Activated naive CD4-positive, alpha-beta T cell treated with anti-CD3 and anti-CD28 coated beads, Interleukin-2, amount 50 U/mL, for 24 hours (primary cell): ENCODE measurements at regions not wholly inside any gene's neighbourhood (a gene's known extent, or its start where the extent isn't known, plus 50 kb on each side); places are given as distances from the start of the nearest gene placed in this dataset.
"Not testable (repeated sequence)": the region's sequence is repeated elsewhere in the genome, so short reads cannot be mapped to it uniquely, and the experiment has no call there.

Source experiments
- H3K27ac Mint-ChIP-seq: one replicate; pipeline ENCODE4 v1.8.0; 2021; ENCODE audit warnings: mild to moderate bottlenecking, mixed read lengths
- H3K27me3 Mint-ChIP-seq: one replicate; pipeline ENCODE4 v1.8.0; 2021; ENCODE audit warnings: mixed read lengths
- H3K36me3 Mint-ChIP-seq: one replicate; pipeline ENCODE4 v1.8.0; 2021; ENCODE audit warnings: mixed read lengths
- H3K4me1 Mint-ChIP-seq: one replicate; pipeline ENCODE4 v1.8.0; 2021; ENCODE audit warnings: mixed read lengths
- H3K4me3 Mint-ChIP-seq: one replicate; pipeline ENCODE4 v1.8.0; 2021; ENCODE audit warnings: mild to moderate bottlenecking, mixed read lengths
- H3K9me3 Mint-ChIP-seq: one replicate; pipeline ENCODE4 v1.8.0; 2021; ENCODE audit warnings: mixed read lengths

DNA sequence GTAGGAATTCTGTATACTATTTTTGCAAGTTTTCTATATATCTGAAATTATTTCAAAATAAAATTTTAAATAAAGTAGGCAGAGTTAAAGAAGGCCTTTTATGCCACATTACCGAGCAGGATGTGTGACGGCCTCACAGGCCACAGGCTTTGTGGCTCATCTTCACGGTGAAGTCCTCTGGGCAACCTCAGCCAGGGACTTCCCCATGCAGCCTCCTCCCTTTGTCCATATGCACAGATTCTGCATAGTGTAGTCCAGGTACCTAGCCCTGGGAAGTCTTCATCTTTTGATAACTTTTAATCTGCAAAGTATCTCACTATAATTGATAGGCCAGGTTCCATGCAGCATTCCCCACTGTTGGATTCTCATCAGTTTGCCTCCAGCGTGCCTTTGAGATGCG is 62.8 kb downstream of the ARHGAP11B start:
- H3K4me1 Mint-ChIP-seq, H3K4me3 Mint-ChIP-seq, H3K36me3 Mint-ChIP-seq: not testable (repeated sequence)

DNA sequence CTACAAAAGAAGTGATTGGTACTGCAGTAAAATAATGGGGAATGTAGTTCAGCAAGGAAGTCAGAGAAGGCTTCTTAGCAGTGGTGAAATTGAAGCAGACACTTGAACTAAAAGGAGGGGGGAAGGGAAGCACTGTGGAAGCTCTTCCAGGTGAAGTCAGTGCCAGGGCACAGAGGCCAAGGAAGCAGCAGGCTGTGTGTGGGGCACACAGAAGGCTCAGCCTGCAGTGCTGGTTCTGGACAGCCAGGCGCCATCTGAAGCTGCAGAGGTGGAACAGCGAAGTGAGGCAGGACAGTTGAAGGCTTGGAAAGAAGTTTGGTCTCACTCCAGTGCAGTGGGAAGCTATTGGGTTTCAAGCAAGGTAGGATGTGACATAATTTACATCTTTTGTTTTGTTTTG is 64.2 kb downstream of the ARHGAP11B start:
- H3K4me1 Mint-ChIP-seq, H3K27ac Mint-ChIP-seq, H3K4me3 Mint-ChIP-seq, H3K27me3 Mint-ChIP-seq, H3K9me3 Mint-ChIP-seq, H3K36me3 Mint-ChIP-seq: not testable (repeated sequence)

More for the DNA sequence above, 62.8 kb downstream of the ARHGAP11B start:
- not testable (repeated sequence) for H3K27me3 Mint-ChIP-seq, H3K9me3 Mint-ChIP-seq, H3K27ac Mint-ChIP-seq

DNA sequence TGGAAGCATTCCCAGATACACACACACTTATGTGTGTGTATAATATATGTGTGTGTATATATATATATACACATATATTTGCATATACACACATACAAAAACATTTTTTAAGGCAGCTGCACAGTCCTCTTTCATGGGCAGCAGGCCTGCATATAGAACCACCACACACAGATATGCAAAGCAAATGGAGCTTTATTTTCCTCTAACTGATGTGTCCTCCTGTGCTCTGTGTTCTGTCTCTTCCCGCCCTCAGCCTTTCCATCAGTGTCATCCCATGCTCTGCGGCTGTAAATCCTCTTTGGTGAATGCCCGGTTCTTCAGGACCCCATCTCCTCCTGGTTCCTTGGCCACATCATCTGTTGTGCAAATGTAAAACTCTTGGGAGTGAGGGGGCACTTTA is 69.9 kb downstream of the ARHGAP11B start:
- H3K27me3 Mint-ChIP-seq, H3K9me3 Mint-ChIP-seq, H3K36me3 Mint-ChIP-seq, H3K4me1 Mint-ChIP-seq, H3K4me3 Mint-ChIP-seq, H3K27ac Mint-ChIP-seq: not testable (repeated sequence)

DNA sequence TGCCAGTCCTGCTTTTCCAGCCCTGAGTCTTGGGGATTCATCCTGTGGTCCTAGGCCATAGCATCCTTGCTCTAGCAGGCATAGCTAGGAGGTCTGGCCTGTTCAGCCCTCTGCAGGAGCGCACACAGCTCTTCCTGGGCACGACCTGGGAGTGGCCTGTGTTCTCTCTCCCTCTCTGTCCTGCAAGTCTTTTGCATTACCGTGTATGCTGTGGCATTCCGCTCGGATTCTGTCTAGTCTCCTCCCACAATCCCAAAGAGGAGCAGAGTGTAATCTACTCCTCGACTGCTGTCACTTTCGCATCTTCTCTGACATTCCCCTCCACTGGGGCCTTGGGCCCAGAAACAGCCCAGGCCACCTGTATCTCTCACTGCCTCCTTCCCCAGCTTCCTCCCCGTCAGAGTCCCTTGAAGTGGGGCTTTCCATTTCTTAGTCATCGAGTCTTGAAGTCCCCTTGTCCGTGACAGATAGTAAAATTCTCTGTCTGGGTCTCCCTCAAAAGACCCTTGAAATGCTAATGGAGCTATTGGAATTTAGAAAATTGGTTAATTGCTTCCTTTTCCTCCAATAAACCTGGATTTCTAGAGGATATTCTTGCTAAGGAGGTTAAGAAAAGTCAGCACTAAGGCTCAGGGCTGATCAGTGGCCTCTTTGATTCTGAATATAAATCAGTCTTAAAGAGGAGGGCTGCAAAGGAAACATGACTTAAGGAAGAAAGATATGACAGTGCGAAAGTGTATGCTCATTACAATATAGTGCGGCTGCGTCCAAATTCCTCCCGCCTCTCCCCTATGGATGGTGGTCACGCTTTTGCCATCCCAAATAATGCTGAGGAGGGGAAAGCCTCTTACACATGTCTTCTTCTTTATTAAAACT is 70.7 kb downstream of the ARHGAP11B start:
- peak overlapping the region; percentile 27 for H3K27ac Mint-ChIP-seq
- not testable (repeated sequence) for H3K4me1 Mint-ChIP-seq, H3K27me3 Mint-ChIP-seq, H3K4me3 Mint-ChIP-seq, H3K36me3 Mint-ChIP-seq, H3K9me3 Mint-ChIP-seq

DNA sequence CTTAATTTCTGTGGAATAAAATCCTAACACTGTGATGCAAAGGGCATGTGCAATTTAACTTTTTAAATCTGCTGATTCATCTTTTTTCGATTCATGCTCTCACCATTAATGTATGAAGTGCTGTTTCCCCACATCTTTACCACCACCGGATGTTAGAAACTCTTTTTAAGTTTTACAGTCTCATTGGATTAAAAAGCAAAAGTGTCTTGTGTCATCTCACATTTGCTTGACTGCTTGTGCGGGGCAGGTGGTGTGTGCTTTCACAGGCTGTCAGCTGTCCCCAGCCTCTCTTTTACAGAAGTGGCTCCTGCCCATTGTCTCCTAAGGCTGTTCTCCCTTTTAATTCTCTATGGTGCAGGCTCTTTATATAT is 71.4 kb downstream of the ARHGAP11B start:
- H3K4me3 Mint-ChIP-seq, H3K36me3 Mint-ChIP-seq, H3K27me3 Mint-ChIP-seq, H3K9me3 Mint-ChIP-seq, H3K27ac Mint-ChIP-seq, H3K4me1 Mint-ChIP-seq: not testable (repeated sequence)

DNA sequence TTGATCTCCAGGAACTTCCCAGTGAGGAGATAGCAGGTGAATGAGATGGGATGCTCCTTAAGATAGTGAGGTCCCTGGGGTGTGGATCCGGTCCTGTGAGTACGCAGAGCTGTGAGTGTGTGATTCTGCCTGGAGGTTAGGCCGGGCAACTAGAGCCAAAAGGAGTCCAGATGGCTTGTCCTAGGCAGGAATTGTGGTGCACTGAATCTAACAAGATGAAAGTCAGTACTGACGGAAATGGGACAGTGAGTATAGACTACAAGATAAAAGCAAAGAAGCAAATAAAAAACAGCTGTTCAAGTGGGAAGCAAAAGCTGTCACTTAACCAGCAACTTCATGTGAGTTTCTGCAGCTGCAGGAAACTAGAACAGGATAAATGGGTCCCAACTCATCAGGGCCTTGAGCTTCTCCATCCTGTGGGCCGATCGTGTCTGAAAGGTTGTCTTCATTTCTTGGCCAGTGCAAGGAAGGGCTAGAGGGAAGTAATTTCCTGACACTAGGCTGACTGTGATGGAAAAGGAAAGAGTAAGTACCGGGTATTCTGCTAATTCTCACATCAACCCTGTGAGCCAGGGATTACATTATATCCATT is 74.2 kb downstream of the ARHGAP11B start:
- not testable (repeated sequence) for H3K27me3 Mint-ChIP-seq, H3K9me3 Mint-ChIP-seq, H3K27ac Mint-ChIP-seq, H3K36me3 Mint-ChIP-seq, H3K4me3 Mint-ChIP-seq, H3K4me1 Mint-ChIP-seq

DNA sequence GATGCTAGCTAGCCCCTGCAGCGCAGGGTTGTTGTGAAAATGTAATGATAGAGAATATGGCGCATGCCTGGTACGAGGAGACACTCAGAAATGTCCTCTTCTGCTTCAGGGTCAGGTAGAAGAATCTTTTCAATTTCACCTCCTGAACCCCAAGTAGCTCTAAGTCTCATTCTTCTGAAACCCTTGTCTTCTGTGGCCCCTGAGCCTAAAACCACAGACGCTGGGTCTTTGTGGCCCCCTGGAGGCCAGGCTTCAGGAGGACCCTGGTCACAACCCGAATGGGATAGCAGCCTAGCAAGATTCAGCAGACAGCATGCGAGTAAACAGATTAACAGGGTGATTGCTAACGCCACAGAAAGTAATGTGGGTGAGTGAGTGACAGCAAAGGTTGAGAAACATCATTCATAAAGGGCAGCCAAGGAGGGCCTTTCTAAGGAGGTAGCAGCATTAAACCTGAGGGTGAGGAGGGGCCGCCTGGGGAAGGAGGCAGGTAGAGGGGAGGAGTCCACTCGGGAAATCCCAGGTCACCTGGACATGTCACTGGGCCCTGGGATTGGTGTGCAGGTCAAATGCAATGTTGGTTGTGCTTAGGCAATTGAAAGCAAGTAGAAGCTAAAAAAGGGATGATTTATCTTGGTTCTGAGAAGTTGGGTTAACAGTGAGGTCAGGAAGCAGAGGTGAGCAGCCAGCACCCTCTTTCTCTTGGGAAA is 82.2 kb downstream of the ARHGAP11B start:
- not testable (repeated sequence) for H3K36me3 Mint-ChIP-seq, H3K9me3 Mint-ChIP-seq, H3K27me3 Mint-ChIP-seq, H3K27ac Mint-ChIP-seq, H3K4me3 Mint-ChIP-seq, H3K4me1 Mint-ChIP-seq

DNA sequence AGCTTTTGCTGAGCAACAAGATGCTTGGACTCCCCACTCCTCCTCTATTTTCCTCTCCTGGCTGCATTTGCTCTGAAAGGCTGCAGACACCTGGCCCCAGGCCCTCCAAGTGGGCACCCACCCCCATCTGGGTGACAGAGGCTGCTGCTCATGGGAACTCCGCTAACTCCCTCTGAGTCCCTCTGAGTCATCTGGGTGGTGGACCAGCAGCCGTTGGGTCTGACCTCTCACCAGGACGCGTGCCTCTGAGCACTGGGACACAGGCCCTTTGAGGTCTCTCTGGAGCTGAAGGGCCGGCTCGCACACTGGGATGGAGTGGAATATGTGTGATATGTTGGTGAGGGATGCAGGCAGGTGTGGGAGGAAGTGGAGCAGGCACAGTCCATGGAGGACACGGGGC is 82.9 kb downstream of the ARHGAP11B start:
- not testable (repeated sequence) for H3K27ac Mint-ChIP-seq, H3K27me3 Mint-ChIP-seq

DNA sequence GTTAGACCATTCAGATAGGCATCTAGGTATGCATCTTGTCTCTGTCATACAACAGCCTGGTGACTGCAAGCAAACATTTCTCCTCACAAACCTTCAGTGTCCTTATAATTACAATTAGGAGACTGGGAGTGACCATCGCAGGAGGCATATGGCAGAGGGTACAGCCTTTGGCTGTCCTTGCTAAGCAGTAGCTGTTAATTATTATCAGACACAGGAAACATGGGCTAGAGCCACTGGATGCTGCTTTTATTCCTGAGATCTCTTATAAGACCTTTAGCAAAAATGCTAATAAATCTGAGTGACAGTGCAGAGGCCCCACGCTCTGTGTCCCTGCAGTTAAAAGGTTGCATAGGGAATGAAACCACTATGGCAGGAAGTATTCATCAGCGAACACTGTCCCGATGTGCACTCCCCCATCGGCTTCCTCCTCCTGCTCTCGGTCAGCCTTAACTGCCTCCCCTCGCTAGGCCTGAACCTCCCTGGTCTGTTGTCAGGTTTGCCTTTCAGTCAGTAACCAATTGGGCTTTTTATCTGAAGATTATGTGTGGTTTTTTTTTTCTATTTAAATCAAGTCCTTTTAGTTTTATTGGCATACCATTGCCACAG is 92.2 kb downstream of the ARHGAP11B start:
- not testable (repeated sequence) for H3K27me3 Mint-ChIP-seq, H3K4me1 Mint-ChIP-seq, H3K36me3 Mint-ChIP-seq, H3K9me3 Mint-ChIP-seq, H3K27ac Mint-ChIP-seq, H3K4me3 Mint-ChIP-seq

More for the DNA sequence above, 82.9 kb downstream of the ARHGAP11B start:
- not testable (repeated sequence) for H3K36me3 Mint-ChIP-seq, H3K9me3 Mint-ChIP-seq, H3K4me1 Mint-ChIP-seq, H3K4me3 Mint-ChIP-seq

DNA sequence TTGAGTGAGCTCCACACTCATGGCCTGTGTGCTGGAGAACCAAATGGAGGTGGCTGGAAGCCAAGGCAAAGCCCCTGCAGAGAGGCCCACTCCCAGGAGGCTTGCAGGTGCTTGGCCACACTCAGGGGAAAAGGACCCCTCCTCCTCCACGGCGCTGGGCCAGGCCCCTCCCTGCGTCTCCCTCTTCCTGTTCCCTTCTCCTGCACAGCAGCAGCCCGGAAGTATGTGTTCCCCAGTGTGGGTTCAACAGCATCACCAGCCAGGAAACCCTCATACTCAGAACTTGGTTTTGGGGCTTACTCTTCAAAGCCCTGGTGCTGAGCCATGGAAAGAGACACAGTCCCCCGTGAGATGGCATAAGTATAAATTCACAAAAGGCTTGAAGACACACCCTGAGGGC is 93.4 kb downstream of the ARHGAP11B start:
- not testable (repeated sequence) for H3K4me1 Mint-ChIP-seq, H3K4me3 Mint-ChIP-seq, H3K9me3 Mint-ChIP-seq, H3K27ac Mint-ChIP-seq, H3K27me3 Mint-ChIP-seq, H3K36me3 Mint-ChIP-seq

DNA sequence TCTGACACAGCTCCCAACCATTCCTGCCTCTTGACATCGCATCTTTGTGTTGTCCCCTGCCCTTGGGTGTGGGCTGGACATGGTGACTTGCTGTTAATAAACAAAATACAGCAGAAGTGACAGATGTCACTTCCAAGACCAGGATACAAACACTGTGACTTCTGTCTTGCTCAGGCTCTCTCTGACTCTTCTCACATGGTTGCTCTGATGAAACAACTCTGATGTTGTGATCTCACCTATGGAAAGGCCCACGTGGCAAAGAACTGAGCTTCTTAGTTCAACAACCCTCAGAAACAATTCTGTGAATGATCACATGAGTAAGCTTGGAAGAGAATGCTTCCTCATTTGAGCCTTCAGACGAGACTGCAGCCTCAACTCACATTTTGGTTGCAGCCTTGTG is 94.9 kb downstream of the ARHGAP11B start:
- not testable (repeated sequence) for H3K4me3 Mint-ChIP-seq, H3K27ac Mint-ChIP-seq, H3K4me1 Mint-ChIP-seq, H3K27me3 Mint-ChIP-seq, H3K9me3 Mint-ChIP-seq, H3K36me3 Mint-ChIP-seq

DNA sequence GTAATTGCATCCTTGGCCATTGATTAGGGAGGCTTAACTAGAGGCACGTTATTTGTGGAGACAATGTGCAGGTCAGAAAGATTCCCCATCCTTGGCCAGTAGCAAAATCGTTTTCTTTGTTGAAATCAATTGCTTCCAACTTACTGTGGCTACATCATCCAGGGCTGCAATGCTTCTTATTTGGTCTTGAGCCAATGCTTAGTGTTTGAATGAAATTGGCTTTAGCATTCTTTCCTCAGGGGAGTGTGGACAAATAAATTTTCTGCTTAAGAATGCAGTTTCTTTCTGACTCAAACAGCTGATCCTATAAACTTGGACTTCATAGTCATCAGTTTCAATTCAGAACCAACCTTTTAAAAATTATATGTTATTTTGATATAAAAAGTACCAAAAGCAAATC is 95.6 kb downstream of the ARHGAP11B start:
- H3K36me3 Mint-ChIP-seq, H3K9me3 Mint-ChIP-seq, H3K4me1 Mint-ChIP-seq, H3K27me3 Mint-ChIP-seq, H3K27ac Mint-ChIP-seq, H3K4me3 Mint-ChIP-seq: not testable (repeated sequence)

DNA sequence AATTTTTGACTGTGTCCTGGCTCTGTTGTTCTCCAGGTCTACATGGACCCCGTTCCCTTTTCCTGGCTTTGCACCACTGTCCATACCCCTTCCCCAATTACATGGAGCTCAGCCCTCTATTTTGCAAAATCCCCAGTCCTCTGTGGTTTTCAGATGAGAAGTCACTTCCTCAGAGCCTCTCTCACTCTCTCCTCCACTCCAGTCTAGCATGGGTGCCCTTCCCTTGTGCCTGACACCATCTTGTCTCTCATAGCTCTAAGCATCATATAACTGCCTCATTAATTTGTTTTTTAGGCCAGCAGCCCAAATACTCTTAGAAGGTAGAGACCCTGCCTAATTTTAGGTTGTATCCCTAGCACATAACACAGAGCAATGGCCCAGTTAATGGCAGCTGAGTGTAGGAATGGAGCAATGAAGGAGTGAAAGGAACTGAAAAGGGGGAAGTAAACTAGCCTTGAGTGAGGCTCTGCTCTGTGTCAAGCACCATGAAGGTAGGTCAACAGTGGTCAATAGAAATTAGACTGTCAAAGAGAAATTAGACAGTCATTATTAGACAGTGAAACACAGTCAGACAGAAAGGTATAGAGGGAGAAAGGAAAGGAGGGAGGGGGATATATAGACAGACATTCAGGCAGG is 97.7 kb downstream of the ARHGAP11B start:
- H3K27me3 Mint-ChIP-seq, H3K36me3 Mint-ChIP-seq, H3K4me3 Mint-ChIP-seq, H3K27ac Mint-ChIP-seq, H3K4me1 Mint-ChIP-seq, H3K9me3 Mint-ChIP-seq: not testable (repeated sequence)

DNA sequence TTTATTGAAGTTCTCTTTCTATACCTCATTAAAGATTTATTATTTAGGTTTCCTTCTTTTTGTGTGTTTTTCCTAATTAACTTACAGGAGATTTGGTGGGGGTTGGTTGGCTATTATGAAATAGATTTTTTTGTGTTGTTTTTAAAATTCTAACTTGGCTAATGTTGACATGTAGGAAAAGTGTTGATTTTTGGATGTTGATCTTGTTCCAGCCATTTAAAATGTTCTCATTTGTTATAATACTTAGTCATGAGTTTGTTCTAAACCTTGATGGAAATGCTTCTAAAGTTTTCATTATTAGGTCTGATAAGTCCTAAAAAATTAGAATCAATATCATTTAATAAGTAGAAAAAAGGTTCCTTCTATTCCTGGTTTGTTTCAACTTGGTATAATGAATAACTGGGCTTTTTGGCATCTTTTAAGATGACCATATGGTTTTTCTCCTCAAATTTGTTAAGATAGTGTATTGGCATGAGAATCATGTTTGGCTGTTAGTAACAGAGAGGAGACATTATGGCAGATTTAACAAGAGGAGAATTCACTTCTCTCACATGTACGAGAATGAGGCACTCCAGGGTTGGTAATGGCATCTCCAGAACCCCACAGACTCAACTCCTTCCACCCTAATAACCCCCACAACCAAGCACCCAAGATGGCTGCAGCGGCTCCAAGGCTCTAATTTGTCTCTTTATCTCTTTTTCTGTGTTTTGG is 104.1 kb downstream of the ARHGAP11B start:
- not testable (repeated sequence) for H3K27ac Mint-ChIP-seq, H3K4me1 Mint-ChIP-seq, H3K4me3 Mint-ChIP-seq, H3K36me3 Mint-ChIP-seq, H3K27me3 Mint-ChIP-seq, H3K9me3 Mint-ChIP-seq

DNA sequence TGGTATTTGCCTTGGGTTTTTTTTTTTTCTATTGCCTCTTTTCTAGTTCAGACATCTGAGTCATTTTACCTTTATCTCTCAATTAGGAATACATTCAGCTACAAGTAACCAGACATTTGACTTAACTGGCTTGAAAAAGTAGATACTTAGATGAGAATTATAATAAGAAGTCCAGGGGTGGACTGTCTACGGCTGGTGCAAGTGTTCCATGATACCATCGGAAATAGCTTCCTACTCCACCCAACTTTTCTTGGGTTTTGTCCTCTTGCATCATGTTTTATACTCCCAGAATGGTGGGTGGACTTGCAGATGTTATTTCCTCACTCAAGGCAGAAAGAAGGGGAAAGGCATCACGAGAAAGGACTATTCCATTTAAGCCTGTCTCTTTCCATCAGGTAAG is 104.7 kb downstream of the ARHGAP11B start:
- H3K4me1 Mint-ChIP-seq, H3K4me3 Mint-ChIP-seq, H3K27ac Mint-ChIP-seq, H3K9me3 Mint-ChIP-seq, H3K27me3 Mint-ChIP-seq, H3K36me3 Mint-ChIP-seq: not testable (repeated sequence)
